Activated T-cell treated with anti-CD3 and anti-CD28 coated beads for 1 hour (primary cell): ENCODE measurements at regions not wholly inside any gene's neighbourhood (a gene's known extent, or its start where the extent isn't known, plus 50 kb on each side); places are given as distances from the start of the nearest gene placed in this dataset.
"Not testable (repeated sequence)": the region's sequence is repeated elsewhere in the genome, so short reads cannot be mapped to it uniquely, and the experiment has no call there.

Source experiments
- DNase-seq: peaks from one replicate; pipeline ENCODE4 v3.0.0-alpha.2; 2020; ENCODE audit warnings: low read depth

DNA sequence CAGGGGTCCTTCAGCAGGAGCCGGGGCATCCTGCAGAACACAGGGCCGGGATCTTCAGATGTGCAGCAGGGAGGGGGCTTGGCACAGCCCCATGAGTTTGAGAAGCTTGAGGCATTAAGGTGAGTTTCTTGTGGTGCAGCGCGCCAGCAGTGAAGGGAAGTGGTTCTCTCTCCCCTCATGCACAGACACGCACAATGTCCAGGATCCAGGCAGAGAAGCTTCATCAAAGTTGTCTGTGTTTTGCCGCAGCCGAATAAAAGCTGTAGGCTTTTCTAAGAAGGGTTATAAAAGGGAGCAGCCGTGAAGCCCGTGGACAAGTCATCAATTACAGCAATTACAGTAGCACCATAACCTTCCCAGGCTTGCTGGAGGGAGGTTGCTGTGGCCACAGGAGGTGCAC lies 491.0 kb upstream of the CDH4 start:
- DNase-seq: no peak

DNA sequence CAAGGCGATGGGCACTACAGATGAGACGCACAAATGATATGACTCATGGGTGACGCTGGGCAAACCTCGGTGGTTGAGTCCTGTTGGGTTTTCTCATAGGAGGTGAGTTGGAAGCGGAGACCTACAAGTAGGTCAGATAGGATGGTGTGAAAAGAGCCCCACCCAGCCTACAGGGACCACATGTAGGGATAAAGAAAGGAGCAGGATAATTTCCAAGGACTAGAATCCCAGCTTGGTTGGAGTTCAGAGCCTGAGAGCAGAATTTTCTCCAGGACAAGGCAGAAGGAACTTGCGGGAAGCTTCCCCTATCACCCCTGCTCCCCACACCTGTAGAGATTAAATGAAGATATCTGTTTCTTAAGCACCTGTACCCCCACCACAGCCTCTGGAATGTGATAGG lies 489.7 kb upstream of the CDH4 start:
- no peak for DNase-seq

DNA sequence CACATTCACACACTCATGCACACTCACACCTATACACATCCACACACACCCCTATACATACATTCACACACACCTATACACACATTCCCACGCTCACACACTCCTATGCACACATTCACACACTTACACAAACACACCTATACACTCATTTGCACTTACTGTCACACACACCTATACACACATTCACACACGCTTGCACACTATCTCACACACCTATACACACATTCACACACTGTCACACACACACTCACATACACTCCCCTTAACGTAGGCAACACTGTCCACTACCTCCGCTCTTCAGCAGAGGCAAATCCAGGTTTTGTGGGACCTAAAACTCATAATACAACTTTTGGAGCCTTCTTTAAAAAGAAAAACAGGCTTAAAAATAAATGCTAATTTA lies 487.7 kb upstream of the CDH4 start:
- no peak for DNase-seq

DNA sequence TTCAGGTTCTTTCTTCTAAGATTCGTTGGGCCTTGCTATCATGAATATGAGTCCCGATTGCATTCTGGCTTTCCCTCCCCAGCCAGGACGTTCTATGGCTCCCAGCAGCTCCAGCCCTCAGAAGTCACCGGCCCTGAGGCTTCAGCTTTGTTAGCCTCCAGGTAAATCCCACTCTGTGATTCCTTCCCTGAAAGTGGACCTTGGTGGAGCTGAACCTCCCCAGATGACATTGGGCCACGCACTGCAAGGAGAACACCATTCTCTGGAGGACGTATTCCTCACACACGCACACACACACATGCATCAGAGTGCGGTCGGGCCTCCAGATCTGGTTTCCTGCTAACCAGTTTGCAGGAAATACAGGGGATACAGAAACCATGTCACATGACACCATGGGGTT lies 487.3 kb upstream of the CDH4 start:
- DNase-seq: no peak

DNA sequence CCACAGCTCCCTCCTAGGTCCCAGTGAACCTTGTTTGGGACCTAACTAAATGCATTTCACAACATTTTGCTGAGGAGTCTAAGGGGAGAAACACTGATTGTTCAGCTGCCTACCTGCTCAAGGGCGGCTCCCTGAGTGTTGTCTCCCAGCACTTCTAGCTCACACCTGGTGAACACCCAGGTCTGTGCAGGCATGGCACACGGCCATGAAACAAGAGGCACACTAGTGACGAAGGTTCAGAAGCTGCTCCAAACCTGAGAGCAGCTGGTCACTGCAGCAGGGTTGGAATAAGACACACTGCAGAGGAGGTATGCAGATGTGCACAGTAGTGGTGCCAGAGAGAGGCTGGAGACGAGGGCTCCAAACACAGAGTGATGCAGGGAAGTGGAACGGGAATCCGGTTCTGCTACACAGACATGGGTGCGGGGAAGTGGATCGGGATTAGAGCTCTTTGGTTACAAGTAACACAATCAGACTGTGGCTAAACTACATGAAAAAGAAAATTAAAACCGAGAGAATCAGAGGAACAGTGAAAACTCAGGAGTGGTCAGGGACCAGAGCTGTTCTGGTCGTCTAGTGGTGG lies 486.1 kb upstream of the CDH4 start:
- no peak for DNase-seq

DNA sequence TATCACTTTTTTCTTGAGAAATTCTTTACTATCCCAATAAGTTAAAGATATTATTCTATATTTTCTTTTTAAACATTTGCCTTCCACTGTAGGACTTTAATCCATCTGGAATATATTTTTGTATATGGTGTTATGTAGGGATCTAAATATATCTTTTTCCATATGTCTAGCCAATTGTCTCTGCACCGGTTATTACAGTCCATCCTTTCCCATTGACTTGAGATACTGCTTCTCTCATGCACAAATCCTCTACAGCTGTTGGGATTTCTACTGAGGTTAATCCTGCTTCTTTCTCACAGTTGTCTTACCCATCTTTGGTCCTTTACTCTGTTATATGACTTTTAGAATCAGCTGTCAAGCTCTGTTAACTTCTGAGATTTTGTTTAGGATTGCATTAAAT lies 483.8 kb upstream of the CDH4 start:
- no peak for DNase-seq

DNA sequence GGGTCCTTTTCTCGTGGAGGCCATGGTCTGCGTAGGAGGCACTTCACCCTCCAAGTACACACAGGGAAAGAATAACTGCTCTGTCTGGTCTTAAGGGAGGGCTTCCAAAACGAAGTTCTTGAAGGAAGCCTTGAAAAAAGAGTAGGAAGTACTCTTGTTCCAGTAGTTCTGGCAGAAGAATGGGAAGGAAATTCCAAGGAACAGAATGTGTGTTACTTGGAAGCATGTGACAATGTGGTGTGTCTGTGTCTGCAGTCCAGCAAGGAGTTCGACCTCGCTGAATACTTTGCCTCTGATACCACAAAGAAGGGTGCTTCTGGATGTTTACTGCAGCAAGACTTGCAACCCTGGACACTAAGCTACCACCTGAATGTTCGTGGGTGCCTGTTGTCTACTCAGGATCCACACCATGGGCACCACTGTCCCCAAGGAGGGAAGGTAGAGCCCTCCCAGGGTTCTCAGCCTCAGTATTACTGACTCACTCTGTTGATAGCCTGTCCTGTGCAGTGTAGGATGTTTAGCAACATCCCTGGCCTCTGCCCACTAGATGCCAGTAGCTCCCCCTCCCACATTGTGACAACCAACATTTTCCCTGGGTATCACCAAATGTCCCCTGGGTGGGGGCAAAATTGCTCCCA lies 471.6 kb upstream of the CDH4 start:
- DNase-seq: no peak

DNA sequence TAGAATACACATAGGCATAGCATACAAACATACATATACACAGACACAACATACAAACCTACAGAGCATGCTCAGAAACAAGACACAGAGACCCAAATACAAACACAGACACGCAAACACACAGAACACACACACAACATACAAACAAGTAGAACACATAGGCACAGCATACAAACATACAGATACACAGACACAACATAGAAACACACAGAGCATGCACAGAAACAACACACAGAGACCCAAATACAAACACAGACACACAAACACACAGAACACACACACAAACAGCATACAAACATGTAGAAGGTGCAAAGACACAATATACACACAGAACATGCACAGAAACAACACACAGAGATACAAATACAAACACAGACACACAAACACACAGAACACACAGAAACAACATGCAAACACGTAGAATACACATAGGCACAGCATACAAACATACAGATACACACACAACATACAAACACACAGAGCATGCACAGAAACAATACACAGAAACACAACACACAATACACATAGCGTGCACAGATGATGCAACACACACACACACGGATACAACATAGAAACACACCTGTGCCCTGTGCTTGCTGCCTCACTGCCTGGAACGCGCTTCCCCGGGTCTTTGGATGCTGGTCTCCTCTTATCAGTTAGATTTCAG lies 469.0 kb upstream of the CDH4 start:
- no peak for DNase-seq

DNA sequence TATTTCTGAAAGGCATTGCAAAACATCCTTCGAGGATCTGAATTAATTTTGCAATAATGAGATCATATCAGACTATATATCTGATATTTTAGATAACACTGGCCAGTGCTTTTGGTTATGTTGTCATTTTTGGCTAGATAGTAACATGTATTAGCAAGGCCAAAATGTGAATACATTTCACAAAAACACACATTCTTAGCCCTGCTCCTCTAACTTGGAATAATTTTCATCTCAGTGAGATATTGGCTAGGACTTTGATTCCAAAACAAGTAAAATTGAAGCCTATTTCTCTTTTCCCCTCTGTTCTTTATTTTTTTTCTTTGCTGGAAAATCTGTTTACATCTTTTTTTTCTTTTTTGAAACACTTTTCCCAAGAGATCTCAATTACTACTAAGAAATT lies 466.8 kb upstream of the CDH4 start:
- no peak for DNase-seq

DNA sequence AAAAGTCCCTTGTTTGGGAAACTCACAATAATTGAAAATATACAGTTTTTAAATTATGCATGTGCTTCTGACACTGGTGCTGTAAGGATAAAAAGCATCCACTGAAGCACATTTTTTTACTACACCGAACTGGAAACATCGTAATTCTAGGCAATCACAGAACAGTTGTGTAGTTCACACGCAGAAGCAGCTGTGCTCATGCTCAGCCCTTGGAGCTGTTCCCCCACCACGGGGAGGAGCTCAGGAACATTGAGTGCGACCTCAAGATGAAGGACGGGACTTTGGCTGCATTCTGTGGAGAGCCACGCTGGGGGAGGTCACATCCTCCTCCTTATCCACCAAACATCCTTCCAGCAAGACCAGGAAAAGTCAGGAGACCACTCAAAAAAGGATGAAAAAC lies 466.3 kb upstream of the CDH4 start:
- DNase-seq: no peak

DNA sequence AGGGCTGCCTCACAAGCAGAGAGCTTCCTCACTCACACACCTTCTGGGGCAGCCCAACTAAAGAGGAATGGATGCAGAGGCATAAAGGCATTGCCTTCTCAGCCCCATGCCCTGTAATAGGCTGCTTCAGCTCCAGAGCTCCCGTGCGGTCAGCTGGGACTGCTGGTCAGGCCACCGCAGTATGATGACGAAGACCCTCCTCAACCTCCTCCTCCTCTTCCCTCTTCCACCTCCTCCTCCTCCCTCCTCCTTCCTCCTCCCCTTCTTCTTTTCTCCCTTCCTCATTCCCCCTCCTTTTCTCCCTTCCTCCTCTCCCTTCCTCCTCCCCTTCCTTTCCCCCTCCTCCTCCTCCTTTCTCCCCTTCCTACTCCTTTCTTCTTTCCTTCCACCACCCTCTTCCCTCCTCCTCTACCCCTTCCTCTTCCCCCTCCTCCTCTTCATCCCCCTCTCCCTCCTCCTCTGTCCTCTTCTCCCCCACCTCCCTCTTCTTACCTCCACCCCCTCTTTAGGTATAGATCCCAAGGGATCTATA lies 465.3 kb upstream of the CDH4 start:
- DNase-seq: no peak

DNA sequence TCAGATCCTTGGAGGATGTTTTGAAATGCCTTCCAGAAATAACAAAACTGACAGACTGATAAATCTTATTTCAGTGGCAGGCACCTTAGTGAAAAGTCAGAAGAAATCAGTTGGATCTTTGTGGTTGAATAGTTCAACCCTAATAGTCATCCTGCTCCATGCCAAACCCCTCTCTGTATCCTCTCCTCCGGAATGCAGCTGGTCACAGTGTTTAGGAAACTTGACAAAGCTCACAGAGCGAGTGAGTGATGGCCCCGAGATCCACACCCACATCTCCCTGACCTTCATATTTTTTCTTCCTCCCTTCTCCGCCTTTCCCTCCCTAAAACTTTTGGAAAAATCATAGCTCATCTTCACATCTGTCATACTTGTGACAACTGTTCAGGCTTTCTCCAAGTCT lies 464.8 kb upstream of the CDH4 start:
- no peak for DNase-seq

DNA sequence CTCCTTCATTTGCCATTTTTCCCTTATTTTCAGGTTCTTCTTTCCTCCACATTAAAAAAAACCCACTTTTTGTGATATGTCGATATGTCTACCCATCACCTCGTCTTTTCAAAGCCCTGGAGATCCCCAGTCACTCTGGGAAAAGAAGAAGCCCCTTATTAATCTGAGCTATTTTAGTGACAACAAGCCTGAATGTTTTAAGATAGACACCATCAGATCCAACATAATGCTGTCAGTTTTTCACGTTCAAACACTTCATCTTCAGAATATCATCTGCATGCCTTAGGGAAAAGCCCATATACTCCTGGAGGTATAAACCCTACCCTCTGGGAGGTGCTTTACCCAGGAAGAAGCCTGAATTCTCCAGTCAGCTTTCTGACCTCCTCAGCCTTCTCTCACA lies 464.0 kb upstream of the CDH4 start:
- DNase-seq: no peak

DNA sequence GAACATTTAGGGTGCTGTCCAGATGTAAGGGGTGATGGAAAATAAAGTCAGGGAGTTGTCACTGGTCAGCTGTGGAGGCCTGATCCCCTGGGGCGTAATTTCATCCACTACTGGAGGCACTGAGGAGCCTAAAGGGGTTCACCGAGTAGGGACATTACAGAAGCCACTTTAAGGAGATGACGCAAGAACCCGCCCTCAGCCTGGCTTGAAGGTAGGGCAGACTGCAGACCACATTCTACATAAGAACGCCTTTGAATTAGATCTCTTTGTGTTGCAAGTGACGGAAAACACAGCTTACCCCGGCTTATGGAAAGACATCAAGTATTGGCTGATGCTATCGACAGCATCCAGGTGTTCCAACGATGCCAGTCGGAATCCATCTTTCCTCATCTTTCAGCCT lies 462.7 kb upstream of the CDH4 start:
- DNase-seq: no peak

DNA sequence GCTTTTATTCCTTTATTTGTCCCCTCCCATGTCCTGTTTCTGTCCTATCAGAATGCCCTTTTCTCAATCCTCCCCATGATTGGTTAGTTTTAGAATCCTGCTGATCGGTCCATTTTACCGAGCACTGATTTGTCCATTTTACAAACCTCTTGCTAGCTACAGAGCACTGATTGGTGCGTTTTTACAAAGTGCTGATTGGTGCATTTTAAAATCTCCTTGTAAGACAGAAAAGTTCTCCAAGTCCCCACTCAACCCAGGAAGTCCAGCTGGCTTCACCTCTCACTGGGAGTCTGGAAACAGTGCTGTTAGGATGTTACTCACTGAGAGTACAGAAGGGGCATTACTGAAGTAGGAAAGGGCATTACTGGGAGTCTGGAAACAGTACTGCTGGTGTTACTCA lies 461.7 kb upstream of the CDH4 start:
- DNase-seq: not testable (repeated sequence)

DNA sequence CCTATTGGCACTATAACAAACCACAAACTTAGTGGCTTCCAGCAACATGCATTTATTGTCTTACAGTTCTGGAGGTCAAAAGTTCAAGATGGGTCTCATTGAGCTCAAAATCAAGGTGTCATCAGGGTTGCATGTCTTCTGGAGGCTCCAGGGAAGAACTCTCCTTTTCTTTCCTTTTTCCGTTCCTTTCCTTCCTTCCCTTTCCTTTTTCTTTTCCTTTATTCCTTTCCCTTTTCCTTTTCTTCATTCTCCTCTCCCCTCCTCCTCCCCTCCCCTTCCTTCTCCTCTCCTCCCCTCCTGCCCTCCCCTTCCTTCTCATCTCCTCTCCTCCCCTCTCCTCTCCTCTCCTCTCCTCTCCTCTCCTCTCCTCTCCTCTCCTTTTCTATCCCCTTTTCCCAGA lies 460.2 kb upstream of the CDH4 start:
- no peak for DNase-seq

DNA sequence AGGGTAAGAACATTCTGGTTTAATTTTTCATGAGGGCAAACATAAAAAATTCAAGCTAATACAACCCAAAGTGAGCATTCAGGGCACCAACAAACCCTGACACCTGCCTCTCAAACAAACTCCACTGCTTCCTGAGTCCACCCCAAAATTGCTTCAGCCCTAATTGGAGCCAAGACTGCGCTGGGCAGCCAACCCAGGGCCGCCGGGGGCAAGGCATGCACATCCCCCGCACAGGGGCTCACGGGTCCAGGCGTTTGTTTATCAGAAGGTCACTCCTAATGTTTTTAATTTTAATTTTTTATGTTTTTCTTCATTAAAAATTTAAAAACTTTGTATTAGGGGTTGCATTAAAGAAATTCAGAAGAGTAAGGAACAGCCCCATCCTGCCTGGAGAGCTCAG lies 459.1 kb upstream of the CDH4 start:
- no peak for DNase-seq

DNA sequence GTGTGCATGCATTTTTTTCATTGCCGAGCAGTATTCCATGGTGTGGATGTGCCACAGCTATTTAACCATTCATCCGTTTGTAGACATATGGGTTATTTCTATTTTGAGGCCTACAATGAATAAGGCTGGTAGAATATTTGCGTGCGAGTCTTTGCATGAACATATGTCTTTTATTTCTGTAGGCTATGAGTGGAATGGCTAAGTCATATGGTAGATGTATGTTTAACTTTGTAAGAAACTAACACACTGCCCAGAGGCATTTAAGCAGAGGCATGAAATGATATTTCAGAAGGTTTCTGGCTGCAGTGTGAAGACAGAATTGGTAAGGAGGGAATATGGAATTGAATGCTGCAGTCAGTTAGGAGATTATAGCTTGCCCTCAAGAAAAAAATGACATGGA lies 457.4 kb upstream of the CDH4 start:
- DNase-seq: no peak

DNA sequence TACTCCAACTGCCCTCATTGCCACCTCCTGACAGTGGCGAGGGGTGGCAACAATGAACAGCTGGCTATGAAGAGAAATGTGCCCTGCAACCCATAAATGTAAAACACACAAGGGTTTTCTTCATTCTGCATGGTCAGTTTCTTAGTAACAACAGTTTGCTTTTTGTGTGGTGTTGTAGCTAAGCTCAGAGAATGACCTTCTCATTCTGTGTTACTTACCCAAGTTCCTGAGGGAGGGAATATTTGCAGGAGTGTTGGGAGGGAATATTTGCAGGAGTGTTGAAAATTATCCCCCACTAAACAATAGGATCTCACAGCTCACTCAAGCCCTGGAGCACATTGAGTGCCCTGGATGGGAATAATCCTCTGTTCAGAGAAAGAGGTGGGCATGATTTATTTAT lies 456.4 kb upstream of the CDH4 start:
- DNase-seq: no peak

DNA sequence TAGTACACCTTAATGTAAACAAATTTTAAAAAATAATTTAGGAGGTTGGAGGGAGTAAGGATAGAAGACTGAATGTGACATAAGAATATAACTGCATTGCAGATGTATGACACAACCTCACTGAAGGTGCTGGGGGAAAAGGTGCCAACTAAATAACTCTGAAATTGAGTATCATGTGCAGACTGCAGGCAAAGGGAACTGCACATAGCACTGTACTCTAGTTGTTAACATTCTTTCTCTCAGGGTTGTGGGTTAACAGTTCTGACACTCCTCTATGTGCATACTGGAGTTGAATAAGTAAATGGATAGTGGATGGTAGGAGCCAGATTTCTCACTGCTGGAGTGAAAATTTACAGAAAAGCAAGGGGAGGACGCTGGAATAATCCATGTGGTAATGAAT lies 451.9 kb upstream of the CDH4 start:
- no peak for DNase-seq

DNA sequence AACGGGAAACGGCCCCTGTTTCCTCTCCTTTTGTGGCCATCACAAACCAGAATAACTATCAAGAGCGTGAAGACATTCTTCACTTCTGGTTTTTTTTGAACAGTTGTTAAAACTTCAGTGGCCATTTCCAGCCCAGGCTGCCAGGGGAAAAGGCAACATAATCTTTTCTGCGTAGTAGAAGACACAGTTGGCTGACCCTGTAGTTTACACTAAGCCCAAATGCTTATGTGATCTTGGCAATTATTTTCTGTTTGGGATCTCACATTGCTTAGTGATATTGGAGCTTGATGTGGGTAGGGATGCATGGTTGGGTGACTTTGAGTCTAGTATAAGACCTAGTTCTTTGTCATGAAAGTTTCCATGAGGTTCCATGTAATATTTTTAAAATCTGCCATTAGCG lies 449.4 kb upstream of the CDH4 start:
- DNase-seq: no peak

DNA sequence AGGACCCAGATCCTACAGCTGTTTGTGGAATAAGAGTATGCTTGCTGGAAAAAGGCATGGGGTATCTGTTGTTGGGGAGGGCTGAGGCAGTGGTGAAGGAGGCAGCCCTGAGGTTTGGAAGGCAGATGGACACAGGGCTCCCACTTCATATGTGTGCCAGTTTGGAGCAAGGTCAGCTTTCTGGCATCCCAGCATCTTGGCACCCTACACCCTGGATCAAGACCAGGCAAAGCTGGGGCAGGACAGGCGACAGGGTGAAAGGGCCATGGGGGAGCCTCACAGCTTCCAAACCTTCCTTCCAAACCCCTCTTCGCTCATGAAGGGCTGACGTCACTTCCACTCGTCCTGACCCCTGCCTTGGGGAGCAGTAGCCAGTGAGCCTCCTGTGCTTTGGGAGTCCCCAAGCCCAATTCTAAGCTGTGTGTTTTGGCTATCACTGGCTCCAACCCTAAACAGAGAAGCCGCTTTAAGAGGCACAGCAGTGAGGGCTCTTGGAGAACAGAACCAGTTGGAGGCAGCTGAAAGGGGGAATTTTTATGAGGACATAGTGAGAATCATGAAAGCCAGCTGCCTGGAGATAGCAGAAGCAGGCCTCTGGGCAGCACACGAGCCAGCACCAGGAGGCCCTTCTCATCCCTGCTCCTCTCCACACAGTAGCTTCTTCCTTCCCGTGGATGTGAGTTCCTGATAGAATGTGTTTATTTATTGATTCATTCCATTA lies 448.6 kb upstream of the CDH4 start:
- no peak for DNase-seq
